ENCODE measurements at regions not wholly inside any gene's neighbourhood (a gene's known extent, or its start where the extent isn't known, plus 50 kb on each side); places are given as distances from the start of the nearest gene placed in this dataset.

Small RNA genes in the stretch of these regions (small RNA-seq; reads per million reads assigned to genes)
- gene MIR4477B (0 reads per million in 3 experiments), gene PTGER4P3 (0 reads per million in 3 experiments), gene RNA5SP284 (0 reads per million in 3 experiments)
